Left lung (tissue), 4 donors: ENCODE measurements at regions not wholly inside any gene's neighbourhood (a gene's known extent, or its start where the extent isn't known, plus 50 kb on each side); places are given as distances from the start of the nearest gene placed in this dataset.

Experiments
- ATAC-seq: fragments of 200-7000 bp; cut with Tn5 transposase; one replicate; pipeline ENCODE4 v1.9.1; 2020; ENCODE audit warnings: moderate library complexity
- DNase-seq, 4 donors: peaks; one replicate each; pipeline ENCODE4 v3.0.0-alpha.2; 2013 to 2020
- H3K27ac ChIP-seq, 2 donors: fragments of 200-600 bp; sonication (generic) in 1 of 2; one replicate each; pipeline versions ENCODE4 v1.5.0 to v1.8.0; 2020 to 2021
- H3K27me3 ChIP-seq, 2 donors: fragments of 200-600 bp; sonication (generic) in 1 of 2; one replicate each; pipeline versions ENCODE4 v1.5.0 to v1.8.0; 2020 to 2021
- H3K36me3 ChIP-seq, 2 donors: fragments of 200-600 bp; sonication (generic) in 1 of 2; one replicate each; pipeline versions ENCODE4 v1.5.0 to v1.8.0; 2020 to 2021
- H3K4me1 ChIP-seq, 2 donors: fragments of 200-600 bp; one replicate each; pipeline ENCODE4 v1.8.0; 2021
- H3K4me3 ChIP-seq, 2 donors: fragments of 200-600 bp; sonication (generic) in 1 of 2; one replicate each; pipeline versions ENCODE4 v1.5.0 to v1.8.0; 2020 to 2021; ENCODE audit warnings: mild to moderate bottlenecking in 1 of 2
- H3K9me3 ChIP-seq, 2 donors: fragments of 200-600 bp; sonication (generic) in 1 of 2; one replicate each; pipeline versions ENCODE4 v1.5.0 to v1.8.0; 2020 to 2021
- intact Hi-C, 2 donors: fragments of 100-400 bp; cut with DNase I; formaldehyde crosslinking; loops; one replicate each; pipeline versions ENCODE4 v1.11.2 to v1.14.2; 2022
- TF ChIP-seq, protein P1 (sequence below), 2 donors: fragments of 200-600 bp; sonication (generic) in 1 of 2; IDR thresholded peaks; one replicate each; pipeline versions ENCODE4 v1.5.0 to v1.8.0; 2021; ENCODE audit warnings: antibody characterized with exemption in 2 of 2
- donor health status: DM: no; HTN: yes; CAD: no.
- donor health status: DM: no; HTN: no; CAD: no.

DNA sequence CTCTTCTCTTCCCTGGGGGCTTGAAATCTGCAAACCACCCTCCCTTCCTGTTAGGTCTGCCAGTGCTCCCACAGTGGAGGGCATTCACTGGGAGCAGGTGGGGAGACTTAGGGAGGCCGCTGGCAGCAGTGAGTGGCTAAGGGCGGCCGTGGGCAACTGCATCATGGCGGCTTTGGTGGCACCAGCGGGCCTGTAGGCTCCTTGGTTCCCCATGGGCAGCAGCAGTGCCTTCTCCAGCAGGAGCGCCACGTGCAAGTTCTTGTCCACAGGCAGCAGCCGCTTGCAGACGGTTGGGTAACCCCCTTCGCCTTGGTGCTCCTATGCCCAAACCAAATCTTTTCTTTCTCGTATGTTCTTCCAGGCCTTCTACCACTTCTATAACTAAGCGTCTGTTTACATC is 158.2 kb downstream of the SREK1 start:
- no peak for ATAC-seq
- Histone ChIP-seq H3K4me3 (no peak overlapping the region), H3K27me3 (no peaks in the 10 kb centered on the region), H3K27ac (no peak overlapping the region), H3K36me3 (no peaks in the 10 kb centered on the region), H3K9me3 (no peaks in the 10 kb centered on the region), H3K4me1 (peaks cover 0 to 6% of the 10 kb centered on the region in 2 donors)
- intact Hi-C loops: no loop called here
- peak in 1 of 4 donors; percentile 65 for DNase-seq
- TF ChIP-seq, protein P1, sequence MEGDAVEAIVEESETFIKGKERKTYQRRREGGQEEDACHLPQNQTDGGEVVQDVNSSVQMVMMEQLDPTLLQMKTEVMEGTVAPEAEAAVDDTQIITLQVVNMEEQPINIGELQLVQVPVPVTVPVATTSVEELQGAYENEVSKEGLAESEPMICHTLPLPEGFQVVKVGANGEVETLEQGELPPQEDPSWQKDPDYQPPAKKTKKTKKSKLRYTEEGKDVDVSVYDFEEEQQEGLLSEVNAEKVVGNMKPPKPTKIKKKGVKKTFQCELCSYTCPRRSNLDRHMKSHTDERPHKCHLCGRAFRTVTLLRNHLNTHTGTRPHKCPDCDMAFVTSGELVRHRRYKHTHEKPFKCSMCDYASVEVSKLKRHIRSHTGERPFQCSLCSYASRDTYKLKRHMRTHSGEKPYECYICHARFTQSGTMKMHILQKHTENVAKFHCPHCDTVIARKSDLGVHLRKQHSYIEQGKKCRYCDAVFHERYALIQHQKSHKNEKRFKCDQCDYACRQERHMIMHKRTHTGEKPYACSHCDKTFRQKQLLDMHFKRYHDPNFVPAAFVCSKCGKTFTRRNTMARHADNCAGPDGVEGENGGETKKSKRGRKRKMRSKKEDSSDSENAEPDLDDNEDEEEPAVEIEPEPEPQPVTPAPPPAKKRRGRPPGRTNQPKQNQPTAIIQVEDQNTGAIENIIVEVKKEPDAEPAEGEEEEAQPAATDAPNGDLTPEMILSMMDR (IDR thresholded peaks at IDR 0.05): no peak

DNA sequence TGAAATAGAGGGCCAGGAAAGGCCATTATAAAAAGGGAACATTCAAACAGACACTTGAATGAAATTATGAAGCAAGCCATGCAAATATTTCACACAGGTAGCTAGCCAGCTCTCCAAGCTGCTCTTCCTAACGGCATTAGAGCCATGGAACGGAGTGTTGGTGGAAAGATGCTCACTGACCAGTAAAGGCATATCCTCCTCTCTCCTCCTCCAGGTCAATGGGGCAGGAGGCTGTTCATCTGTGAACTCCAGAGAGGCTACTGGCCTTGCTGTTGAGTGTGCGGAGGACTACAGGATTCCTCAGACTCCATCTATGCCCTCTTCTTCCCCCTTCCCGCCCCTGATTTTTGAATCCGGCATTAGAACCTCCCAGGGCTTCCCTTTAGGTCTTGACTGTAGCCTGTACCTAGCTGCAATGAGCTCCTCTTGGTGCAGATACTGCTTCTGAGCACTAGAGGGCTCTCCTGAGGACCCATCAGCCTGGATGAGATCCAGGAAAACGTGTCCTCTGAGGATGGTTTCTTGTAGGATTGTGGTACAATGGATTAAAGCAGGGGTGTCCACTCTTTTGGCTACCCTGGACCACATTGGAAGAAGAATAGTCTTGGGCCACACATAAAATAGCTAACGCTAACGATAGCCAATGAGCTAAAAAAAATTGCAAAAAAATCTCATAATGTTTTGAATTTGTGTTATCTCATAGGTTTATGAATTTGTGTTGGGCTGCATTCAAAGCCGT is 162.2 kb downstream of the SREK1 start:
- TF ChIP-seq, protein P1 (IDR thresholded peaks at IDR 0.05): peak; percentile 80 to 82
- ATAC-seq (peak; percentile 96), DNase-seq (peak in 2 of 4 donors; percentile 64 to 77)
- intact Hi-C loops: loop anchor here in 1 of 2 donors (5.0 kb wide), 1 partner anchor 451 kb away; no protein-coding TSS in a partner anchor
- Histone ChIP-seq H3K27ac (no peak overlapping the region), H3K27me3 (no peaks in the 10 kb centered on the region), H3K9me3 (no peaks in the 10 kb centered on the region), H3K4me1 (peaks cover 0 to 6% of the 10 kb centered on the region in 2 donors), H3K36me3 (no peaks in the 10 kb centered on the region), H3K4me3 (no peak overlapping the region)

DNA sequence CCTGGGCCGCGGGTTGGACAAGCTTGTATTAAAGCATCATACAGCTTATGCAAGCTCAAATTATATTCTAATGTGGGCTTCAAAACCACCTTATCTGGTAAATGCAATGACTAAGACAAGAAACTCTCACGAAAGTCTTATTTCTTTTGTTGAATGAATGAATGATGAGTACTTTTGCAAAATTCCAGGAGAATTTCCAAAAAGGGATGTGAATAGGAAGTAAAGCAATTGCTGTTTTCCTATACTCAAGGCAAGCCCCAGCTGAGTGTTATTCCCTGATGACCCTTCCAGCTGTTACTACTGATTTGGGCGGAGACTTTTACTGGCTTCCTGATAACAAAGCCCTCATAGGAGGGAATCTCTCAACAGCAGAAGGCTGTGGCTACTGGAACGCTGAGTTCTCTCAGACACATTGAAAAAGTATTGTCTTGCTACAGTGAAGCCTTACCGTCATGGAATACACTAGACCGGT is 162.8 kb downstream of the SREK1 start:
- peaks cover 0 to 6% of the 10 kb centered on the region in 2 donors for H3K4me1 ChIP-seq
- no peaks in the 10 kb centered on the region for H3K36me3 ChIP-seq
- peak in 2 of 4 donors; percentile 50 to 61 for DNase-seq
- H3K4me3 ChIP-seq: no peak overlapping the region
- TF ChIP-seq, protein P1 (IDR thresholded peaks at IDR 0.05): no peak
- H3K27ac ChIP-seq: no peak overlapping the region
- no peaks in the 10 kb centered on the region for H3K27me3 ChIP-seq
- intact Hi-C loops: loop anchor here in 1 of 2 donors (5.0 kb wide), 1 partner anchor 450 kb away; no protein-coding TSS in a partner anchor
- ATAC-seq: peak; percentile 30
- no peaks in the 10 kb centered on the region for H3K9me3 ChIP-seq

DNA sequence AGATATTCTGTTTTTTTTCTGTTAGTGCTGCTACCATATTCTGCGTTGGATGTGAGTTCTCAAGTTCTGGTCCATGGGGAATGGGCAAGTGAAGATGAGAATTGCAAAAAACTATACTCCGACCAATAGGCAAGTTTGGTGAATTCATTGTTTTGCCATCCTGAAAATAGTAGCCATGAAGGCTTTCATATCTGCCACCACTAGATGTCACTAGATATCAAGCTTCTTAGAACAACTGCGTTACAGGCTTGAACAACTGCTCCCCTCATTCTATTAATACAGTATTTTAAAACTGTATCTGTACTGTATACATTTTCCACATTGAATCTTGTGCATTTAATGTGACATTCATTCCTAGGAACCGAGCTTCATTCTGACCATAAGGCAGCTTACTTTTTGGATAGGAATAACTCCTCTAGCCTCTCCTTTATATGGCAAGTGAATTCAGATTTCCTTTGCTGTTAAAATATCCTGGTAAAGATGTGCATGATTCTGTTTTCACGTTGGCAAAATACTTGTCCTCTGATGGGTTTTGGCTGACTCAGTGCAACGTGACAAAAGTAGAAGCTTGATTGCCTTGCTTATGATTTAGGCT is 163.6 kb downstream of the SREK1 start:
- Histone ChIP-seq H3K27ac (no peak overlapping the region), H3K4me1 (peaks cover 0 to 6% of the 10 kb centered on the region in 2 donors), H3K4me3 (no peak overlapping the region), H3K9me3 (no peaks in the 10 kb centered on the region), H3K36me3 (no peaks in the 10 kb centered on the region), H3K27me3 (no peaks in the 10 kb centered on the region)
- peak in 2 of 4 donors; percentile 68 to 79 for DNase-seq
- intact Hi-C loops: loop anchor here in 1 of 2 donors (5.0 kb wide), 1 partner anchor 450 kb away; no protein-coding TSS in a partner anchor
- ATAC-seq: peak; percentile 91
- TF ChIP-seq, protein P1 (IDR thresholded peaks at IDR 0.05): peak; percentile 74 to 79

DNA sequence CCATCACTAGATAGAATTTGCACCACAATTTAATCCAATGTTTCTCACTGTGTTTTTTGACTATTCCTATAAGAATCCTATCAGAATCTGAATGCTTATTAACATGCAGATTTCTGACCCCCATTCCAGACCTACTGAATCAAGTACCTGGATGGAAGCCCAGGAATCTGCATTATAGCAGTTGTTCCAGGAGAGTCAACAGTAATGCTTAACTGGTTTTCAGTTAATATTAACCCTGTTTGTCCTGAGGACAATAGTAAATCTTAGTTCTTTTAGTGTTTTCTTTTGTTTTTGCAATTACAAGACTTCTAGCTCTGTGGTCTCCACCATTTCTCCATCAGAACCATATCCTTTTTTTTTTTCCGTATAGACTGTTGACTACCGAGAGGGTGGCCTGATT is 168.2 kb downstream of the SREK1 start:
- ATAC-seq: no peak
- Histone ChIP-seq H3K27me3 (no peaks in the 10 kb centered on the region), H3K27ac (no peak overlapping the region), H3K4me3 (no peak overlapping the region), H3K36me3 (no peaks in the 10 kb centered on the region), H3K9me3 (peaks cover 0 to 11% of the 10 kb centered on the region in 2 donors), H3K4me1 (no peaks in the 10 kb centered on the region)
- intact Hi-C loops: no loop called here
- TF ChIP-seq, protein P1 (IDR thresholded peaks at IDR 0.05): no peak
- DNase-seq: no peak
